Stimulated activated CD8-positive, alpha-beta memory T cell treated with anti-CD3 and anti-CD28 coated beads, Interleukin-2, amount 100 ng/mL, for 1 hour (primary cell): ENCODE measurements at regions not wholly inside any gene's neighbourhood (a gene's known extent, or its start where the extent isn't known, plus 50 kb on each side); places are given as distances from the start of the nearest gene placed in this dataset.

Source experiments
- DNase-seq, 2 donors: peaks; one replicate each; pipeline ENCODE4 v3.0.0-alpha.2; 2020; ENCODE audit warnings: low read depth in 2 of 2

- no peak for DNase-seq
Observed at GRCh38 chr5:167948251-167948650, 343.2 kb upstream of the WWC1 start.

GRCh38 chr5:167949435-167949834 is 342.0 kb upstream of the WWC1 start:
- DNase-seq: no peak

- no peak for DNase-seq
Observed at GRCh38 chr5:167950126-167950721, 341.2 kb upstream of the WWC1 start.

GRCh38 chr5:167951116-167951515 is 340.3 kb upstream of the WWC1 start:
- no peak for DNase-seq

GRCh38 chr5:167952278-167952995 is 339.0 kb upstream of the WWC1 start:
- DNase-seq: no peak

GRCh38 chr5:167953151-167953798 is 338.2 kb upstream of the WWC1 start:
- DNase-seq: no peak

- DNase-seq: no peak
Observed at GRCh38 chr5:167961731-167962130, 329.7 kb upstream of the WWC1 start.

GRCh38 chr5:167964529-167964928 is 326.9 kb upstream of the WWC1 start:
- DNase-seq: no peak

GRCh38 chr5:167965710-167966109 is 325.7 kb upstream of the WWC1 start:
- no peak for DNase-seq

- DNase-seq: no peak
Observed at GRCh38 chr5:167966979-167967378, 324.5 kb upstream of the WWC1 start.

GRCh38 chr5:167967494-167968177 is 323.8 kb upstream of the WWC1 start:
- no peak for DNase-seq

- DNase-seq: no peak
Observed at GRCh38 chr5:167968837-167969236, 322.6 kb upstream of the WWC1 start.

GRCh38 chr5:167969998-167970397 is 321.4 kb upstream of the WWC1 start:
- no peak for DNase-seq

- DNase-seq: no peak
Observed at GRCh38 chr5:167971706-167972105, 319.7 kb upstream of the WWC1 start.

- DNase-seq: no peak
Observed at GRCh38 chr5:167973126-167973525, 318.3 kb upstream of the WWC1 start.

- no peak for DNase-seq
Observed at GRCh38 chr5:167984951-167985350, 306.5 kb upstream of the WWC1 start.

- DNase-seq: no peak
Observed at GRCh38 chr5:167985373-167985772, 306.1 kb upstream of the WWC1 start.

- no peak for DNase-seq
Observed at GRCh38 chr5:167987490-167988280, 303.8 kb upstream of the WWC1 start.

- DNase-seq: no peak
Observed at GRCh38 chr5:167992868-167993267, 298.6 kb upstream of the WWC1 start.

GRCh38 chr5:167993771-167994170 is 297.7 kb upstream of the WWC1 start:
- DNase-seq: no peak

- DNase-seq: no peak
Observed at GRCh38 chr5:167995844-167996425, 295.5 kb upstream of the WWC1 start.
